ENCODE measurements at regions not wholly inside any gene's neighbourhood (a gene's known extent, or its start where the extent isn't known, plus 50 kb on each side); places are given as distances from the start of the nearest gene placed in this dataset.

- Histone ChIP-seq H3K27me3 (ENCODE audit: control insufficient read depth, insufficient read depth, low read length) (no peaks in the 10 kb centered on the region), H3K9ac (ENCODE audit: low read length in 3 of 3) (no peak overlapping the region), H3K27ac (ENCODE audit: low read depth in 2 of 2, low read length in 2 of 2) (no peak overlapping the region), H3K36me3 (ENCODE audit: control insufficient read depth in 2 of 3, insufficient read depth in 3 of 3, low read length in 3 of 3) (no peaks in the 10 kb centered on the region), H3K9me3 (ENCODE audit: control insufficient read depth in 2 of 3, insufficient read depth in 1 of 3, low read length in 3 of 3) (no peaks in the 10 kb centered on the region), H3K4me3 (ENCODE audit: low read length in 3 of 3) (no peak overlapping the region), H3K4me1 (ENCODE audit: control insufficient read depth in 2 of 3, insufficient read depth in 2 of 3, low read depth in 1 of 3, low read length in 3 of 3) (no peaks in the 10 kb centered on the region)
- FAIRE-seq (no peak), DNase-seq (no peak)
- intact Hi-C loops (cut with DNase I): no loop called here
- TF ChIP-seq, protein P1, sequence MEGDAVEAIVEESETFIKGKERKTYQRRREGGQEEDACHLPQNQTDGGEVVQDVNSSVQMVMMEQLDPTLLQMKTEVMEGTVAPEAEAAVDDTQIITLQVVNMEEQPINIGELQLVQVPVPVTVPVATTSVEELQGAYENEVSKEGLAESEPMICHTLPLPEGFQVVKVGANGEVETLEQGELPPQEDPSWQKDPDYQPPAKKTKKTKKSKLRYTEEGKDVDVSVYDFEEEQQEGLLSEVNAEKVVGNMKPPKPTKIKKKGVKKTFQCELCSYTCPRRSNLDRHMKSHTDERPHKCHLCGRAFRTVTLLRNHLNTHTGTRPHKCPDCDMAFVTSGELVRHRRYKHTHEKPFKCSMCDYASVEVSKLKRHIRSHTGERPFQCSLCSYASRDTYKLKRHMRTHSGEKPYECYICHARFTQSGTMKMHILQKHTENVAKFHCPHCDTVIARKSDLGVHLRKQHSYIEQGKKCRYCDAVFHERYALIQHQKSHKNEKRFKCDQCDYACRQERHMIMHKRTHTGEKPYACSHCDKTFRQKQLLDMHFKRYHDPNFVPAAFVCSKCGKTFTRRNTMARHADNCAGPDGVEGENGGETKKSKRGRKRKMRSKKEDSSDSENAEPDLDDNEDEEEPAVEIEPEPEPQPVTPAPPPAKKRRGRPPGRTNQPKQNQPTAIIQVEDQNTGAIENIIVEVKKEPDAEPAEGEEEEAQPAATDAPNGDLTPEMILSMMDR (IDR thresholded peaks at IDR 0.05; ENCODE audit: borderline replicate concordance, extremely low read depth, insufficient read depth): no peak
These were observed 78.1 kb upstream of the PLCB4 start for GRCh38 chr20:8990770-8991169.

GRCh38 chr20:8994045-8994444, 74.8 kb upstream of the PLCB4 start:
- Histone ChIP-seq H3K9me3 (ENCODE audit: control insufficient read depth in 2 of 3, insufficient read depth in 1 of 3, low read length in 3 of 3) (no peaks in the 10 kb centered on the region), H3K4me1 (ENCODE audit: control insufficient read depth in 2 of 3, insufficient read depth in 2 of 3, low read depth in 1 of 3, low read length in 3 of 3) (peaks cover 0 to 5% (median 0%) of the 10 kb centered on the region in 3 donors), H3K27ac (ENCODE audit: low read depth in 2 of 2, low read length in 2 of 2) (no peak overlapping the region), H3K4me3 (ENCODE audit: low read length in 3 of 3) (no peak overlapping the region), H3K36me3 (ENCODE audit: control insufficient read depth in 2 of 3, insufficient read depth in 3 of 3, low read length in 3 of 3) (no peaks in the 10 kb centered on the region), H3K27me3 (ENCODE audit: control insufficient read depth, insufficient read depth, low read length) (no peaks in the 10 kb centered on the region), H3K9ac (ENCODE audit: low read length in 3 of 3) (no peak overlapping the region)
- intact Hi-C loops (cut with DNase I): no loop called here
- TF ChIP-seq, protein P1 (IDR thresholded peaks at IDR 0.05; ENCODE audit: borderline replicate concordance, extremely low read depth, insufficient read depth): no peak
- FAIRE-seq (no peak), DNase-seq (no peak)

DNA sequence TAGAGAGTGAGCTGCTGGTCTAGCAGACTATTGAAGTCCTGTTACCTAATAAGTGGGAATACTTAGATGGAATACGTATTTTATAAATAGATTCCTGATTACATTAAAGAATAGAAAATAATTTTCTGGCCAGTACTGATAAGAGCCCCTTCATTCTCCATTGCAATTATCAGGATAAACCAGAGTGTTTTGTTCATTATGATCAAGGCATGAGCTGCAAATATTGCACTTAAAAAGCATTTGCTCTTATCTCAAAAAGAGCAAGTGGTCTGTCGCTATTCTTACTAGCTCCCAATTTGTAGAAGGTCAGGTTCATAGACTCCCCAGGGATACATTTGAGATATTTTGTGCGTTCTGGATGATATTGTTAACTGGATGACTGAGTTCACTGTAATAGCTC, 73.1 kb upstream of the PLCB4 start:
- DNase-seq (no peak), FAIRE-seq (no peak)
- Histone ChIP-seq H3K4me1 (ENCODE audit: control insufficient read depth in 2 of 3, insufficient read depth in 2 of 3, low read depth in 1 of 3, low read length in 3 of 3) (peaks cover 0 to 5% (median 0%) of the 10 kb centered on the region in 3 donors), H3K36me3 (ENCODE audit: control insufficient read depth in 2 of 3, insufficient read depth in 3 of 3, low read length in 3 of 3) (no peaks in the 10 kb centered on the region), H3K27ac (ENCODE audit: low read depth in 2 of 2, low read length in 2 of 2) (no peak overlapping the region), H3K9me3 (ENCODE audit: control insufficient read depth in 2 of 3, insufficient read depth in 1 of 3, low read length in 3 of 3) (no peaks in the 10 kb centered on the region), H3K9ac (ENCODE audit: low read length in 3 of 3) (no peak overlapping the region), H3K4me3 (ENCODE audit: low read length in 3 of 3) (no peak overlapping the region), H3K27me3 (ENCODE audit: control insufficient read depth, insufficient read depth, low read length) (no peaks in the 10 kb centered on the region)
- intact Hi-C loops (cut with DNase I): no loop called here
- TF ChIP-seq, protein P1 (IDR thresholded peaks at IDR 0.05; ENCODE audit: borderline replicate concordance, extremely low read depth, insufficient read depth): no peak

Measured in kidney (tissue), 13 donors.